Embryonic facial prominence (tissue), 1 donor: ENCODE measurements at regions not wholly inside any gene's neighbourhood (a gene's known extent, or its start where the extent isn't known, plus 50 kb on each side); places are given as distances from the start of the nearest gene placed in this dataset.

Experiments
- DNase-seq: peaks from one replicate; pipeline ENCODE4 v3.0.0-alpha.2; 2016; ENCODE audit errors: extremely low spot score

- DNase-seq = no peak
Observed at GRCh38 chr4:155094201-155094820, 114.1 kb upstream of the NPY2R start.

- DNase-seq = no peak
Observed at GRCh38 chr4:155099231-155099630, 109.2 kb upstream of the NPY2R start.

GRCh38 chr4:155106629-155107028 is 101.8 kb upstream of the NPY2R start:
- DNase-seq = no peak

GRCh38 chr4:155107059-155107458 is 101.4 kb upstream of the NPY2R start:
- DNase-seq = no peak

GRCh38 chr4:155114790-155115189 is 93.6 kb upstream of the NPY2R start:
- DNase-seq = no peak

GRCh38 chr4:155119006-155119405 is 89.4 kb upstream of the NPY2R start:
- no peak for DNase-seq

- DNase-seq = no peak
Observed at GRCh38 chr4:155120536-155120935, 87.9 kb upstream of the NPY2R start.

- no peak for DNase-seq
Observed at GRCh38 chr4:155122382-155122781, 86.1 kb upstream of the NPY2R start.

- DNase-seq = no peak
Observed at GRCh38 chr4:155134136-155134535, 74.3 kb upstream of the NPY2R start.

GRCh38 chr4:155140889-155141288 is 67.5 kb upstream of the NPY2R start:
- no peak for DNase-seq

- no peak for DNase-seq
Observed at GRCh38 chr4:155143512-155143911, 64.9 kb upstream of the NPY2R start.
